ENCODE measurements at regions not wholly inside any gene's neighbourhood (a gene's known extent, or its start where the extent isn't known, plus 50 kb on each side); places are given as distances from the start of the nearest gene placed in this dataset.
"Not testable (repeated sequence)": the region's sequence is repeated elsewhere in the genome, so short reads cannot be mapped to it uniquely, and the experiment has no call there.

GRCh38 chr6:57708061-57708460 is 390.6 kb downstream of the PRIM2 start:
- not testable (repeated sequence) for DNase-seq

GRCh38 chr6:57722546-57722945 is 405.1 kb downstream of the PRIM2 start:
- DNase-seq: not testable (repeated sequence)

- not testable (repeated sequence) for DNase-seq
Measured at GRCh38 chr6:57723815-57724401, 406.5 kb downstream of the PRIM2 start.

- not testable (repeated sequence) for DNase-seq
Measured at GRCh38 chr6:57729407-57729806, 412.0 kb downstream of the PRIM2 start.

GRCh38 chr6:57730726-57731125 is 413.3 kb downstream of the PRIM2 start:
- not testable (repeated sequence) for DNase-seq

- DNase-seq: not testable (repeated sequence)
Measured at GRCh38 chr6:57747716-57748115, 430.3 kb downstream of the PRIM2 start.

- not testable (repeated sequence) for DNase-seq
Measured at GRCh38 chr6:57759850-57760249, 442.4 kb downstream of the PRIM2 start.

- not testable (repeated sequence) for DNase-seq
Measured at GRCh38 chr6:57792720-57793397, 475.4 kb downstream of the PRIM2 start.

- DNase-seq: not testable (repeated sequence)
Measured at GRCh38 chr6:57793398-57793762, 475.9 kb downstream of the PRIM2 start.

- DNase-seq: not testable (repeated sequence)
Measured at GRCh38 chr6:57799703-57800479, 482.5 kb downstream of the PRIM2 start.

GRCh38 chr6:57808581-57808980 is 491.2 kb downstream of the PRIM2 start:
- DNase-seq: not testable (repeated sequence)

GRCh38 chr6:57809454-57809853 is 492.0 kb downstream of the PRIM2 start:
- not testable (repeated sequence) for DNase-seq

GRCh38 chr6:57813271-57814075 is 496.0 kb downstream of the PRIM2 start:
- not testable (repeated sequence) for DNase-seq

GRCh38 chr6:57815826-57816225 is 498.4 kb downstream of the PRIM2 start:
- DNase-seq: not testable (repeated sequence)

- not testable (repeated sequence) for DNase-seq
Measured at GRCh38 chr6:57821325-57821724, 503.9 kb downstream of the PRIM2 start.

GRCh38 chr6:57822448-57822847 is 505.0 kb downstream of the PRIM2 start:
- not testable (repeated sequence) for DNase-seq

GRCh38 chr6:57822896-57823358 is 505.5 kb downstream of the PRIM2 start:
- no peak for DNase-seq

GRCh38 chr6:57837622-57838209 is 520.3 kb downstream of the PRIM2 start:
- DNase-seq: peak; percentile 75 to 80

GRCh38 chr6:57841551-57841950 is 524.1 kb downstream of the PRIM2 start:
- not testable (repeated sequence) for DNase-seq

- not testable (repeated sequence) for DNase-seq
Measured at GRCh38 chr6:57853745-57854407, 536.4 kb downstream of the PRIM2 start.

GRCh38 chr6:57860481-57861315 is 543.3 kb downstream of the PRIM2 start:
- DNase-seq: peak in 1 of 2 experiments; percentile 25
